GM13977 (cell line): ENCODE measurements at regions not wholly inside any gene's neighbourhood (a gene's known extent, or its start where the extent isn't known, plus 50 kb on each side); places are given as distances from the start of the nearest gene placed in this dataset.

Experiments used
- DNase-seq: peaks from one replicate; pipeline ENCODE4 v3.0.0; 2012; ENCODE audit warnings: low spot score
- in situ Hi-C: fragments of 300-500 bp; cut with MboI; formaldehyde crosslinking; loops from one replicate; pipeline ENCODE4 v1.12.0; 2022; ENCODE audit warnings: low sequenced_read_pairs, low pct_unique_long_range_greater_than_20kb, mixed read lengths, inconsistent platforms; ENCODE audit not compliant: unreplicated experiment
- TF ChIP-seq, protein P1 (sequence below): IDR thresholded peaks from 2 replicates; pipeline ENCODE4 v1.5.1; 2012; ENCODE audit warnings: mild to moderate bottlenecking, control low read depth; ENCODE audit not compliant: insufficient read depth; ENCODE audit errors: extremely low read depth, missing control alignments

DNA sequence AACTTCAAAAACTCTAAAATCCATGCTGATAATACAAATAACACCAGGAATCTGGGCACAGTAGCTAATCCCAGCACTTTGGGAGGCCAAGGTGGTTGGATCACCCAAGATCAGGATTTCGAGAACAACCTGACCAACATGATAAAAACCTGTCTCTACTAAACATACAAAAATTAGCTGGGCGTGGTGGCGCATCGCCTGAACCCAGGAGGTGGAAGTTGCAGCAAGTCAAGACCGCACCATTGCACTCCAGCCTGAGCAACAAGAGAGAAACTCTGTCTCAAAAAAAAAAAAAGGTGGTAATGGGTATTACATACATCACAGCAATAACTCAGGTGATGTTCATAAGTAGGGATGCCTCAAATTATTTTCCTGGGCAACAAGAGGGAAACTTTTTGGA, 315.0 kb upstream of the MEOX2 start:
- DNase-seq, result no peak
- in situ Hi-C loops, result no loop called here
- TF ChIP-seq, protein P1, sequence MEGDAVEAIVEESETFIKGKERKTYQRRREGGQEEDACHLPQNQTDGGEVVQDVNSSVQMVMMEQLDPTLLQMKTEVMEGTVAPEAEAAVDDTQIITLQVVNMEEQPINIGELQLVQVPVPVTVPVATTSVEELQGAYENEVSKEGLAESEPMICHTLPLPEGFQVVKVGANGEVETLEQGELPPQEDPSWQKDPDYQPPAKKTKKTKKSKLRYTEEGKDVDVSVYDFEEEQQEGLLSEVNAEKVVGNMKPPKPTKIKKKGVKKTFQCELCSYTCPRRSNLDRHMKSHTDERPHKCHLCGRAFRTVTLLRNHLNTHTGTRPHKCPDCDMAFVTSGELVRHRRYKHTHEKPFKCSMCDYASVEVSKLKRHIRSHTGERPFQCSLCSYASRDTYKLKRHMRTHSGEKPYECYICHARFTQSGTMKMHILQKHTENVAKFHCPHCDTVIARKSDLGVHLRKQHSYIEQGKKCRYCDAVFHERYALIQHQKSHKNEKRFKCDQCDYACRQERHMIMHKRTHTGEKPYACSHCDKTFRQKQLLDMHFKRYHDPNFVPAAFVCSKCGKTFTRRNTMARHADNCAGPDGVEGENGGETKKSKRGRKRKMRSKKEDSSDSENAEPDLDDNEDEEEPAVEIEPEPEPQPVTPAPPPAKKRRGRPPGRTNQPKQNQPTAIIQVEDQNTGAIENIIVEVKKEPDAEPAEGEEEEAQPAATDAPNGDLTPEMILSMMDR, result no peak

DNA sequence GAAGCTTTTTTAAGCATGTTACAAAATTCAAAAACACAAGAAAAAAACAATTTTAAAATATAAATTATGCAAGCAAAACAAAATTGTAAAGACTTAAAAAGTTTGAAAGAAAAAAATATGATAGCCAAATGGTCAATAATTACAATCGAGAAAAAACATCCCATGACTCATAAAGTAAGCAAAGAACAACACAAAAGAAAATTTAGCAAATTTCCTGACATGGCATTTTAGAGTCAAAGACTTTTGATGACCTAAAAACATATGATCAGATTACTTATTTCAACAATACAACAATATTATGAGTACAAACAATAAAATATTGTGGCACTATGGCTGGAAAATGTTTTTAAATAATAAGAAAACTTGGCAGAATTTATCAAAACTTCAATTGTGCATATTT, 312.1 kb upstream of the MEOX2 start:
- in situ Hi-C loops, result no loop called here
- TF ChIP-seq, protein P1, result no peak
- DNase-seq, result no peak

DNA sequence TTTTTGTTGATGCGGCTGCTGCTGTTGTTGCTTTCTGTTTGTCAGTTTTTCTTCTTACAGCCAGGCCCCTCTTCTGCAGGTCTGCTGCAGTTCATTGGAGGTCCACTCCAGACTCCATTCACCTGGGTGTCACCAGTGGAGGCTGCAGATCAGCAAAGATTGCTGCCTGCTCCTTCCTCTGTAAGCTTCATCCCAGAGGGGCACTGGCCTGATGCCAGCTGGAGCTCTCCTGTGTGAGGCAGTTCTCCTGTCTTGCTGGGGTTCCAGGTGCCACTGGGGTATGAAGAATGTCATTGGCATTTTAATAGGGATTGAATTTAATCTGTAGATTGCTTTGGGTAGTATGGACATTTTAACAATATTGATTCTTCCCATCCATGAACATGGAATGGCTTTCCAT, 308.5 kb upstream of the MEOX2 start:
- in situ Hi-C loops, result no loop called here
- TF ChIP-seq, protein P1, result no peak
- no peak for DNase-seq

- no peak for DNase-seq
- TF ChIP-seq, protein P1, result no peak
- in situ Hi-C loops, result no loop called here
Observed at GRCh38 chr7:15989194-15989593, 302.7 kb upstream of the MEOX2 start.

- TF ChIP-seq, protein P1, result no peak
- DNase-seq, result no peak
- in situ Hi-C loops, result no loop called here
Observed at GRCh38 chr7:15985587-15986384, 299.3 kb upstream of the MEOX2 start.

- TF ChIP-seq, protein P1, result no peak
- no peak for DNase-seq
Observed at GRCh38 chr7:15977663-15978062, 291.2 kb upstream of the MEOX2 start.

More at GRCh38 chr7:15977663-15978062, 291.2 kb upstream of the MEOX2 start:
- in situ Hi-C loops, result no loop called here
